ENCODE measurements at regions not wholly inside any gene's neighbourhood (a gene's known extent, or its start where the extent isn't known, plus 50 kb on each side); places are given as distances from the start of the nearest gene placed in this dataset.

DNA sequence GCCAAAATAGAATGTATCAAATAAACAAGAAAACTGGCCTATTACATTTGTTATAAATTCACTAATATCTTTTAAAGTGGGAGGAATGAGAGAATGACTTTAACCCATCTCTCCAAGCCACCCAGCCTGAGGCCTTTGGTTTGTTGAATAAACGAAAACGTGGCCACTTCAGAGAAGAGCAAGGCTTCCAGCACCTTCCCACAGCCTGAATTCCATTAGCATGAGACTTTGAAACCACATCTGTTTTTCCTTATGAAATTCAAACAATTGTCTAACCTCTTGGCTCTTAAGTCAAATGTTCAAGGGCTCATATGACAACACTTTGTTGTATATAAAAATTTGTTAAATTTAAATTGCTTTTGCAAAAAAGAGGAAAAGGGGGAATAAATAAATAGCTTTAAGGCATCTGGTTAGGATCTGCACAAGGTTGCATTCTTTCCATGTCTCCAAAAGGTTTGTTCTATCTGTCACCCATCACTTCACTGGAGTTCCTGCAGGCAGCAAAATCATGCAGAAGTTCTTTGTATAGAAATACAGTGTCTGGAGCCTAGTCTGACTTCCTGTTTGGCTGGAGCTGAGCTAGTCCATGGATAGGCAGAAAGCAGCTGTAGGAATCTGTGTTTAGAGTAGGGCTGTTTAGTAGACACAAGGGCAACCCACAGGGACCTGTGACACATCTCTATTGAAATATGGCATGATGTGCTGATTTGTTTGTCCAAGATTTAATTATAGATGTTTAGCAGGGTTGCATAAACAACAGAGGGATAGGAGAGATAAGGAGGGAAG lies 502.3 kb downstream of the KCTD12 start:
- peak in 1 of 4 donors; percentile 19 for DNase-seq (ENCODE audit: low read depth in 4 of 4, low spot score in 3 of 4)

- DNase-seq (ENCODE audit: low read depth in 4 of 4, low spot score in 3 of 4) = no peak
Measured at GRCh38 chr13:76380446-76381065, 505.6 kb downstream of the KCTD12 start.

DNA sequence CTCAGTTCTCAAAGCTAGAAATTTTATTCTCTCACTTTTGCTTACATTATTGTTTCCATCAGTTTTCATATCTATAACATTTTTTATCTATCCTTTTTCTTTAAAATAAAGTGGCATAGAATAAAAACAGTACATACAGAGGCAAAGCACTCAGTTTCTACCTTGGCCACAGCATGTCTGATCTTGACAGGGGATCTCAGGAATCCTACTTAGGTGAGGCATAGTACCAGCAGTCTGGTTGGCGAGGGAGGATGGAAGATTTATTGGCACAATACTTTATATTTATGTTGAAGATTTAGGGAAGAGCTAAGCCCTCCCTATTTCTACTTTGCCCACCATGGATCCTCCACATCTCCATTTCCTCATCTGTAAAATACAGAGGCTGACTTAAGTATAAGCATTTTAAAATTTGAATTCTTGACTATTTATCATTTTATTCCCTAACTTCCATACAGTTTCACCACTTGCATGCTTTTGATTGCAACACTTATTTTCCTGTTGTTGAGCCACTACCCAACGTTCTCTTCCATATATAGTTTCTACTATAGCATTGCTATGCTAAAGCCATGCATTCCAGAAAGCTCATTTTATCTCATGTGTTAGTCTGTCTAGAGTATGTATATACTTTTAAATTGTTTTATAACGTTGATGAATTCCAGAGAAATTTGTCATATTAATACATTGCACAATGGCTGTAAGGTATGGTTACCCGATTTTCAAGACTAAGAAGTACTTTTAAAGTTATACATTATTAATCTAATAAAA lies 506.7 kb downstream of the KCTD12 start:
- DNase-seq (ENCODE audit: low read depth in 4 of 4, low spot score in 3 of 4) = no peak

- no peak for DNase-seq (ENCODE audit: low read depth in 4 of 4, low spot score in 3 of 4)
Measured at GRCh38 chr13:76378767-76379166, 507.4 kb downstream of the KCTD12 start.

GRCh38 chr13:76363682-76364289 lies 522.4 kb downstream of the KCTD12 start:
- DNase-seq (ENCODE audit: low read depth in 4 of 4, low spot score in 3 of 4) = no peak

DNA sequence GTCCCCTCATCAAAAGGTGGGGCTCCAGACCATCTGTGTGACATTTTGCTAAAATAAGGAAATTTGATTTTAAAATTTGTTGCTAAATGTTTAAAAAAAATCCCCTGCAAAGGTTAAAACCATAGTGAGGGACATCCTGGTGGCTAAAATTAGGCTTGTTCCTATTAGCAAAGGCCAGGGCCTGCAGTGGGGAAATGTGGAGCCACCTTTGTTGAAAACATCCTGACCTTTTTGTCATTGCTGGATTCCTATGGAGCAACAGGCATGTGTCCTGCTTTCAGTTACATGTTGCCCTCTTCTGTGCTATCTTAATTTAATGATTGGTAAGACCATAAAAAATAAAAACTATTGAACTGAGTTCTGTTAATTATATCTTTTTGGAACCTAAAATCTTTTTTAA lies 524.3 kb downstream of the KCTD12 start:
- no peak for DNase-seq (ENCODE audit: low read depth in 4 of 4, low spot score in 3 of 4)

DNA sequence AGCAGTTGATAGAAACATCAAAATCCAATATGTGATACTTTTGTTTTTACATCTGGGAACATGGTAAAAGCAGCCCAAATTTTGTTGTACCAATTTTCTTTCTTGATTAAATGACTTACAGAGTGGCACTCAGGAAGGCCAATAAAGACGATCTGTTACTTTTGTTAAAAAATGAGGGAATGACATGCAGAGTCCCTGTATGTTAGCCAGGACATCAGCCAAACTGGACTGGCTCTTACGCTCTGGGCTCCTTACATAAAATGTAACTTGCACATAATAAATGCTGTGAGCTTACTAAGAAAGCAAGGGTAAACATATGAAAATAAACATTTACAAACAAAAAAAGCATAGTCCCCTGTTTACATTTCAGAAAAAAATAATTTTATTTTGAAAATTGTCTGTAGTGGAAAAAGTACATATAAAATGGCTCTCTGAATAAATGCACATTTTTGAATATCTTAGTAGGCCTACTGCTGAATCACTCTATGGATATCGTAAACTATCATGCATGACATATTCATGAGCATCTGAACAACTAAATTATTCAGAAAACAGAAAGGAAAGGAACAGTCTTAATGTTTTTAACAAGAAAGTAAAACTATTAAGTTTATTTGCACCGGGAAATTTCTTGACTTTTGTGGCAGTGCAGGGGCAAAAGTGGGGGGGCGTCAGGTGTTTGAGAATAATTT lies 534.5 kb downstream of the KCTD12 start:
- no peak for DNase-seq (ENCODE audit: low read depth in 4 of 4, low spot score in 3 of 4)

DNA sequence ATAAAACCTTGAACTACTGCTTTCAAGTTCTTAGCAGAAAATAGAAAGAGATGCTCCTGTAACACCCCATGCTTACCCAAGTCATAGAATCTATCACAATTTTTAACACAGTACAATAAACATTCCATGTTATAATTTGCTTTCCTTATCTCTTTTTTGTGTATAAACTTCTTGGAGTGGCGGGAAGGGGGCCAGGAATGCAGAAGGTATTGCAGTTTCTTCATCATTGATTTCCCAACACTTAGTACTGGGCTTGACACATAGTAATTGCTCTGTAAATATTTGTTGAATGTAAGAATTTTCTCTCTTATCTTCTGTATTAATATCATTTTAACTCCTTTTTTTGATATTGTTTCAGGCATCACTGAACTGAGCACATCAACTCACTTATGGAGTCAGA lies 535.8 kb downstream of the KCTD12 start:
- DNase-seq (ENCODE audit: low read depth in 4 of 4, low spot score in 3 of 4) = no peak

DNA sequence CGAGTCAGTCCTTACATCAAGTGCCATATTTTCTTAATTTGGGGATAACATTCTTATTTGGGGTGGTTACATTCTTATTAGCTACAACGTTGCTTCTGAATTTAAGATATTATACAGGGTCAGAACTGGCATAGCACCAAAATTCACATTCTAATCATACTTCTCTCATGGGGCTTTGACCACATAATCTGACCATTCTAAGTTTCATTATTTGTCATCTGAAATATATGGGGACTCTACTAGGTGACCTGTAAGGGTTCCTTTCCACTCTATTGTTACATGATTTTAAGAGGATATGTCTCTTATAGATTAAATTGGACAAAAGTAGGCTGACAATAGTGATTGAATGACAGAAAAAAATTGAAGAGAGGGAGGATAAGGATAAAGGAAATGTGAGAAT lies 536.5 kb downstream of the KCTD12 start:
- DNase-seq (ENCODE audit: low read depth in 4 of 4, low spot score in 3 of 4) = no peak

GRCh38 chr13:76339649-76340048 lies 546.6 kb downstream of the KCTD12 start:
- no peak for DNase-seq (ENCODE audit: low read depth in 4 of 4, low spot score in 3 of 4)

DNA sequence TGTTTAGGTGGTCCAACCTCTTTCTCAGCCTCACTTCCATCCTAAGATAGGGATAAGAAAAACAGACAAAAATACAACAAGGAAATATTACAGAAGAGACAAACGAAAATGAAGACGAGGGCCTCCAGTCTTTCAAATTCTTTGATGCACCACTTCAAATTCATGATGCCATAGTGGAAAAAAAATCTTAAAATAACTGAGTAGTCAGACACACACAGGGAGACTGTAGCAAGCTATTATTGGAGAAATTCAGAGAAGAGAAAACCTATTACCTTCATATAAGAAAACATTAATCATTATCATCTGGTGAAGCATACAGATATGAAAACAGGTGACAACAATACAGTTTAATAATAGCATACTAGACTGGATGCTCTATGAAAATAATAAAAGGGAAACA lies 548.2 kb downstream of the KCTD12 start:
- DNase-seq (ENCODE audit: low read depth in 4 of 4, low spot score in 3 of 4) = no peak

- no peak for DNase-seq (ENCODE audit: low read depth in 4 of 4, low spot score in 3 of 4)
Measured at GRCh38 chr13:76336889-76337844, 549.0 kb downstream of the KCTD12 start.

GRCh38 chr13:76335463-76335862 lies 550.7 kb downstream of the KCTD12 start:
- DNase-seq (ENCODE audit: low read depth in 4 of 4, low spot score in 3 of 4) = no peak

DNA sequence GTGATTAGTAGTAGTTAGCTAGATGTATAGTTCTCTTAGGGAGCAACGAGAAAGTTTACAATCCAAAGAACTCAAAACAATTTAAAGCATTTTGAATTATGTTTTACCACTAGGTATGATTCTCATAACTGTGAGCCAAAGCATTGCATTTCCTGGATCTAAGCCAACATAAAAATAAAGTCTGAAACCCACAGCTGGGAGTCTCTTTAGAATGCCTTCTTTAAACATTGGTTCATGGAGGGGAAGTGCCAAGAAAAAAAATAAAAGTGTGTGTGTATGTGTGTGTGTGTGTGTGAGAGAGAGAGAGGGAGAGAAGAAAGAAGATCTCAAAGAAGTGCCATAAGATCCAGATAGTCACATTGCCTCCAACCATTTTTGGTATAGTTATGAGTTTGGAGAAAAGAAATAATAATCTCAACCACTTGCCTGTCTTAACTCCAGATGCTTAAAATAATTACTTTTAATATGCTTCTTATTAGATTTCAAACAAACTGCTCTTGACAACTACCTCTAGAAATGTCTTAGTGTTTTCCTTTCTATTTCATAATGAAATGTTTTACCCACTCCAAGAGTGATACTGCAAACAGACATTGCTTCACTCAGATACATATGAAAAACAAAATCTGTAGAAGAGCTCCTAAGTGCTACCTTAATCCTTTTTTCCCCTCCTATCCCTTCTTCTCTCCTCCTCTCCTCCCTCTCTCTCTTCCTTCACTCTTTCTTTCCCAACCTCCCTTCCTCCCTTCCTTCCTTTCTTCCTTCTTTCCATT lies 554.1 kb downstream of the KCTD12 start:
- no peak for DNase-seq (ENCODE audit: low read depth in 4 of 4, low spot score in 3 of 4)

- no peak for DNase-seq (ENCODE audit: low read depth in 4 of 4, low spot score in 3 of 4)
Measured at GRCh38 chr13:76330761-76331160, 555.4 kb downstream of the KCTD12 start.

DNA sequence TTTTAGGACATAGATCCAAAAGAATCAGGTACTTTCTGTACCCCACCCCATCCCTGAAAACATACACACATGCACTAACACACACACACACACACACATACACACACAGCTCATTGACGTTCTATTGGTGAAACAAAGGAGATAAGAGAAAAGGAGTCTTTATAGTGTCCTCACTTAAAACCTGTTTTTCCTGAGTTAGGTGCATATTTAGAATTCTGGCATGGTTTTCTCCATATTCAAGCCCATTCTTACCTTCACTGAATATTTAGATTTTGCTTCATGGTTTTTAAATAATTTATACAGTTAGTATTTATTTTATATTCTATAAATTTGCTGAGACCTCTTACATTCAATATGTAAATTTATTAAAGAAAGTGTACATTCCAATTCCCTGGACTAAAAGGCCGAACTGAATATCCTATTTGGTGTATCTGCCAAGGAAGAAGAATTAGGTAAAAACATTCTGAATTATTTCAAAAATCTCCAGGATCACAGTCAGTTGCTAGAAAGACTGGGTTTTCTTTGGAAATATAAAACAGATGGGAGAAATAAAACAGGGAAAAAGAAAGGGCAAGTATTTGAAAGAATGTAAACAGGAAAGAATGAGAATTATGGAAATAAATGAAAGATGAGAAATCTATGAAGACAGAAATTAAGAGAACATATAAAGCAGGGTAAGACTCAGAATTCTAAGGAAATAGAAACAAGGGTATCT lies 556.2 kb downstream of the KCTD12 start:
- DNase-seq (ENCODE audit: low read depth in 4 of 4, low spot score in 3 of 4) = no peak

GRCh38 chr13:76329004-76329403 lies 557.2 kb downstream of the KCTD12 start:
- DNase-seq (ENCODE audit: low read depth in 4 of 4, low spot score in 3 of 4) = no peak

DNA sequence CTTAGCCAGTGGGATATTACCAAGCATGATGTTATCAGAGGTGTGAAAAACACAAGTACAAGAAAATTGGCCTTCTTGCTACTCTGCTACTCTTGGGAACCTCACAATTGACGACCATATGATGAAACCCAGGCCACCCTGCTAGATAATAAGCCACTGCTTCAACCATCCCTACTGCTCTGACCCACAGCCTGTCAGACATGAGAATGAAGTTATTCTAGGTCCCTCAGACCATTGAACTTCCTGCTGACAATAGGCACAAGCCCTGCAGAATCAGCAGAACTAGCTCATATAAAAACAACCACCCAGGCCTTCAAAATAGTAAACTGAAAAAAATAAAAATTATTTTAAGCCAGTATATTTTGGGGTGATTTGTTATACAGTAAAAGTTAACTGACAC lies 559.9 kb downstream of the KCTD12 start:
- no peak for DNase-seq (ENCODE audit: low read depth in 4 of 4, low spot score in 3 of 4)

Data from left renal pelvis (tissue), 4 donors.